H9 (cell line): ENCODE measurements at regions not wholly inside any gene's neighbourhood (a gene's known extent, or its start where the extent isn't known, plus 50 kb on each side); places are given as distances from the start of the nearest gene placed in this dataset.

Experiments
- DNase-seq: peaks from one replicate; pipeline ENCODE4 v3.0.0-alpha.2; 2017
- H2AFZ ChIP-seq: one replicate; pipeline ENCODE4 v1.6.1; 2013; ENCODE audit warnings: mild to moderate bottlenecking, low read length, control low read depth, moderate library complexity
- H2AK5ac ChIP-seq: 2 replicates; pipeline ENCODE4 v1.6.1; 2013; ENCODE audit warnings: low read length, control low read depth, mixed read lengths; ENCODE audit not compliant: insufficient read length
- H2BK120ac ChIP-seq: one replicate; pipeline ENCODE4 v1.6.1; 2013; ENCODE audit warnings: low read depth, mild to moderate bottlenecking, low read length, control low read depth, inconsistent platforms; ENCODE audit not compliant: poor library complexity, severe bottlenecking
- H2BK12ac ChIP-seq: 2 replicates; pipeline ENCODE4 v1.6.1; 2013; ENCODE audit warnings: low read length, control low read depth, mixed read lengths, low read depth; ENCODE audit not compliant: insufficient read length
- H2BK15ac ChIP-seq: 2 replicates; pipeline ENCODE4 v1.6.1; 2013; ENCODE audit warnings: low read depth, low read length, control low read depth
- H2BK20ac ChIP-seq: one replicate; pipeline ENCODE4 v1.6.1; 2013; ENCODE audit warnings: low read depth, mild to moderate bottlenecking, low read length, control low read depth, inconsistent platforms; ENCODE audit not compliant: poor library complexity, severe bottlenecking
- H2BK5ac ChIP-seq: 2 replicates; pipeline ENCODE4 v1.6.1; 2013; ENCODE audit warnings: low read length, control low read depth, mixed read lengths; ENCODE audit not compliant: insufficient read length
- H3K14ac ChIP-seq: 2 replicates; pipeline ENCODE4 v1.6.1; 2013; ENCODE audit warnings: low read length, control low read depth; ENCODE audit not compliant: insufficient read depth
- H3K18ac ChIP-seq: 2 replicates; pipeline ENCODE4 v1.6.1; 2013; ENCODE audit warnings: low read depth, mild to moderate bottlenecking, mixed read lengths, low read length, control low read depth; ENCODE audit not compliant: insufficient read length
- H3K23ac ChIP-seq: 2 replicates; pipeline ENCODE4 v1.6.1; 2013; ENCODE audit warnings: low read length, control low read depth, mixed read lengths, low read depth; ENCODE audit not compliant: insufficient read length
- H3K23me2 ChIP-seq: 2 replicates; pipeline ENCODE4 v1.6.1; 2013; ENCODE audit warnings: low read depth, mild to moderate bottlenecking, mixed read lengths, low read length, control low read depth; ENCODE audit not compliant: insufficient read length, poor library complexity, severe bottlenecking
- H3K27ac ChIP-seq: 2 replicates; pipeline ENCODE4 v1.5.1; 2013; ENCODE audit warnings: low read length, control low read depth, mixed read lengths, low read depth; ENCODE audit not compliant: insufficient read length
- H3K27me3 ChIP-seq: 2 replicates; pipeline ENCODE4 v1.6.1; 2013; ENCODE audit warnings: low read length, control low read depth, inconsistent platforms; ENCODE audit not compliant: insufficient read depth
- H3K4ac ChIP-seq: 2 replicates; pipeline ENCODE4 v1.6.1; 2013; ENCODE audit warnings: low read depth, mild to moderate bottlenecking, control low read depth, inconsistent platforms, low read length, moderate library complexity
- H3K4me1 ChIP-seq: 2 replicates; pipeline ENCODE4 v1.6.1; 2013; ENCODE audit warnings: low read length, control low read depth, inconsistent platforms; ENCODE audit not compliant: insufficient read depth
- H3K4me2 ChIP-seq: 2 replicates; pipeline ENCODE4 v1.6.1; 2013; ENCODE audit warnings: low read length, control low read depth, mixed read lengths; ENCODE audit not compliant: insufficient read length, insufficient read depth
- H3K56ac ChIP-seq: 2 replicates; pipeline ENCODE4 v1.6.1; 2013; ENCODE audit warnings: low read depth, mild to moderate bottlenecking, mixed read lengths, low read length, control low read depth; ENCODE audit not compliant: insufficient read length
- H3K79me1 ChIP-seq: 2 replicates; pipeline ENCODE4 v1.6.1; 2013; ENCODE audit warnings: low read depth, mild to moderate bottlenecking, moderate library complexity, low read length, control low read depth, inconsistent platforms; ENCODE audit not compliant: insufficient read depth, poor library complexity, severe bottlenecking
- H3K79me2 ChIP-seq: 2 replicates; pipeline ENCODE4 v1.6.1; 2013; ENCODE audit warnings: low read length, control low read depth, inconsistent platforms; ENCODE audit not compliant: insufficient read depth
- H3K9ac ChIP-seq: 2 replicates; pipeline ENCODE4 v1.6.1; 2013; ENCODE audit warnings: low read length, control low read depth, mixed read lengths; ENCODE audit not compliant: insufficient read length; ENCODE audit errors: extremely low read depth
- H3K9me3 ChIP-seq: one replicate; pipeline ENCODE4 v1.6.1; 2013; ENCODE audit warnings: low read depth, low read length, inconsistent platforms; ENCODE audit not compliant: control insufficient read depth
- H3T11ph ChIP-seq: one replicate; pipeline ENCODE4 v1.6.1; 2013; ENCODE audit warnings: mild to moderate bottlenecking, low read length, control low read depth, inconsistent platforms
- H4K20me1 ChIP-seq: one replicate; pipeline ENCODE4 v1.6.1; 2013; ENCODE audit not compliant: control insufficient read depth, insufficient read length, insufficient read depth
- H4K5ac ChIP-seq: 2 replicates; pipeline ENCODE4 v1.6.1; 2013; ENCODE audit warnings: low read depth, mild to moderate bottlenecking, mixed read lengths, low read length, control low read depth; ENCODE audit not compliant: insufficient read length
- H4K8ac ChIP-seq: replicated peaks from 2 replicates; pipeline ENCODE4 v1.6.1; 2013; ENCODE audit warnings: low read length, control low read depth, mixed read lengths, low read depth; ENCODE audit not compliant: insufficient read length
- H4K91ac ChIP-seq: 2 replicates; pipeline ENCODE4 v1.6.1; 2013; ENCODE audit warnings: low read depth, mild to moderate bottlenecking, moderate library complexity, mixed read lengths, low read length, control low read depth; ENCODE audit not compliant: insufficient read length
- H3K27ac Mint-ChIP-seq, 3 experiments: 2 replicates in 2 of 3; 3 replicates in 1 of 3; pipeline ENCODE4 v1.8.0; 2020 to 2021; ENCODE audit warnings: mixed read lengths in 3 of 3, mild to moderate bottlenecking in 1 of 3, moderate library complexity in 1 of 3
- H3K27me3 Mint-ChIP-seq: 2 replicates; pipeline ENCODE4 v1.8.0; 2021; ENCODE audit warnings: low read depth, mild to moderate bottlenecking, moderate library complexity, mixed read lengths
- H3K36me3 Mint-ChIP-seq, 3 experiments: 2 replicates in 2 of 3; 3 replicates in 1 of 3; pipeline ENCODE4 v1.8.0; 2020 to 2021; ENCODE audit warnings: low read depth in 3 of 3, mixed read lengths in 3 of 3; ENCODE audit not compliant: insufficient read depth in 1 of 3
- H3K4me1 Mint-ChIP-seq, 2 experiments: 2 replicates each; pipeline ENCODE4 v1.8.0; 2020; ENCODE audit warnings: mixed read lengths in 2 of 2
- H3K4me3 Mint-ChIP-seq, 2 experiments: 2 replicates in 1 of 2; 3 replicates in 1 of 2; pipeline ENCODE4 v1.8.0; 2020 to 2021; ENCODE audit warnings: mild to moderate bottlenecking in 2 of 2, mixed read lengths in 2 of 2, moderate library complexity in 1 of 2
- H3K9me3 Mint-ChIP-seq, 2 experiments: 2 replicates in 1 of 2; 3 replicates in 1 of 2; pipeline ENCODE4 v1.8.0; 2020; ENCODE audit warnings: mild to moderate bottlenecking in 2 of 2, mixed read lengths in 2 of 2, moderate library complexity in 1 of 2
- CTCF ChIP-seq: fragments of 200-600 bp; sonication (generic); conservative IDR thresholded peaks from 3 replicates; pipeline ENCODE4 v1.8.0; 2021; ENCODE audit warnings: antibody characterized with exemption, mild to moderate bottlenecking
- WGBS: extraction: QIAGEN DNeasy Blood & Tissue Kit; methylation state at CpG from one replicate; pipeline ENCODE4 v1.1.7; 2013; ENCODE audit warnings: missing lambda C conversion rate, low lambda C conversion rate, mixed read lengths; ENCODE audit not compliant: insufficient read length; ENCODE audit errors: extremely low coverage; 5-methylcytosine and 5-hydroxymethylcytosine counted together

DNA sequence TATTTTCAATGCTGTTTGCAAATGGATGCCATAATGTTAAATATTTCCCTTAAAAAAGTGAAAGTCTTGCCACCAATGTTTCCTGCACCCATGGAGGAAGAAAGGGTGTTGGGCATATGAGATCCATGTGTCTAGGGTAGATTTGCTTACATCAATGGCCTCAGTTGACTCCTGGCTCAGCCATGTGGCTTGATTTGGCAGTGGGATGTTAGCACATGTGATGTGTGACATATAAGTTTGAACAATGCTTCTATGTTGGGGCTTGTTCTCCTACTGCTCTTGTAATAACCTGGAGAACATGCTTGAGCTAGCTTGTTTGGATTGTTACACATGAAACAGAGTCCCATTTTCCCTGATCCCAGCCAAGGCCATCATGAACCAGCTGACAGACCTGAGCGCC is 187.6 kb downstream of the SCP2D1 start:
- Histone ChIP-seq H2BK12ac (no peak overlapping the region), H3K23ac (no peak overlapping the region), H3K9ac (no peak overlapping the region), H3K9me3 (no peaks in the 10 kb centered on the region), H3K4me2 (no peak overlapping the region), H2AK5ac (no peak overlapping the region), H3K18ac (no peak overlapping the region), H3K27me3 (no peaks in the 10 kb centered on the region), H4K8ac (no peak overlapping the region), H4K5ac (no peak overlapping the region), H3K79me1 (no peaks in the 10 kb centered on the region), H3K27ac (no peak overlapping the region), H4K91ac (no peak overlapping the region), H3K14ac (no peak overlapping the region), H3K4me1 (no peaks in the 10 kb centered on the region), H2BK20ac (no peak overlapping the region), H2BK5ac (no peak overlapping the region), H3T11ph (no peak overlapping the region), H3K56ac (no peak overlapping the region), H2AFZ (no peak overlapping the region), H3K4ac (no peak overlapping the region), H4K20me1 (no peaks in the 10 kb centered on the region), H3K79me2 (no peaks in the 10 kb centered on the region), H3K23me2 (no peaks in the 10 kb centered on the region), H2BK15ac (no peak overlapping the region), H2BK120ac (no peak overlapping the region)
- peaks cover 0 to 4% of the 10 kb centered on the region in 2 experiments; a peak in 1 of 4 replicates for H3K4me1 Mint-ChIP-seq
- H3K4me3 Mint-ChIP-seq: no peak overlapping the region
- DNase-seq: no peak
- no CpG with 5 or more reads among the region's 1 CpG for WGBS
- H3K27me3 Mint-ChIP-seq: no peaks in the 10 kb centered on the region; the same call in 1 of the 2 replicates
- no peaks in the 10 kb centered on the region for H3K36me3 Mint-ChIP-seq
- H3K27ac Mint-ChIP-seq: no peak overlapping the region
- no peak for TF ChIP-seq CTCF
- H3K9me3 Mint-ChIP-seq: no peaks in the 10 kb centered on the region
